ENCODE measurements at regions not wholly inside any gene's neighbourhood (a gene's known extent, or its start where the extent isn't known, plus 50 kb on each side); places are given as distances from the start of the nearest gene placed in this dataset.

DNA sequence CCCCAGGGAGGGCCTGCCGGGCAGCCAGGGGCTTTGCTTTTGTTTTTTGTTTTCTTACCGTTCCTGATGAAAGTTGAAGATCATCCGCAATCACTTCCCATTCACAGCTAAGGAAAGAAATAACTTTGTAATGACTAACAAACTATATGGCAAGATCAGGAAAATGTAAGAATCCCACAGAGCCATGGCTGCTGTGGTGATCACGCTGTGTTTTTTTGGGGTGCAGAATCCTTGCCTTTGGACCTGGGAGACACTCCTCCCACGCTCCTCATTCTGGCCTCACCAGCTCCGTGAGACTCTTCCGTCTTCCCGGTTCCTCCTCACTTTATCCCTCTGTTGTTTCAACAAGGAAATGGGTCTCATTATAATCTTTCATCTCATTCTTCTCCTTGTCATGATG is 443.0 kb upstream of the MGMT start:
- Mint-ChIP-seq H3K36me3 (ENCODE audit: low read depth) (no peaks in the 10 kb centered on the region), H3K4me1 (ENCODE audit: low read depth) (no peaks in the 10 kb centered on the region), H3K27me3 (ENCODE audit: insufficient read depth) (no peaks in the 10 kb centered on the region), H3K27ac (no peak overlapping the region), H3K9me3 (peaks cover 17% of the 10 kb centered on the region), H3K4me3 (no peak overlapping the region)
- DNase-seq = no peak
- TF ChIP-seq, protein P1, sequence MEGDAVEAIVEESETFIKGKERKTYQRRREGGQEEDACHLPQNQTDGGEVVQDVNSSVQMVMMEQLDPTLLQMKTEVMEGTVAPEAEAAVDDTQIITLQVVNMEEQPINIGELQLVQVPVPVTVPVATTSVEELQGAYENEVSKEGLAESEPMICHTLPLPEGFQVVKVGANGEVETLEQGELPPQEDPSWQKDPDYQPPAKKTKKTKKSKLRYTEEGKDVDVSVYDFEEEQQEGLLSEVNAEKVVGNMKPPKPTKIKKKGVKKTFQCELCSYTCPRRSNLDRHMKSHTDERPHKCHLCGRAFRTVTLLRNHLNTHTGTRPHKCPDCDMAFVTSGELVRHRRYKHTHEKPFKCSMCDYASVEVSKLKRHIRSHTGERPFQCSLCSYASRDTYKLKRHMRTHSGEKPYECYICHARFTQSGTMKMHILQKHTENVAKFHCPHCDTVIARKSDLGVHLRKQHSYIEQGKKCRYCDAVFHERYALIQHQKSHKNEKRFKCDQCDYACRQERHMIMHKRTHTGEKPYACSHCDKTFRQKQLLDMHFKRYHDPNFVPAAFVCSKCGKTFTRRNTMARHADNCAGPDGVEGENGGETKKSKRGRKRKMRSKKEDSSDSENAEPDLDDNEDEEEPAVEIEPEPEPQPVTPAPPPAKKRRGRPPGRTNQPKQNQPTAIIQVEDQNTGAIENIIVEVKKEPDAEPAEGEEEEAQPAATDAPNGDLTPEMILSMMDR (IDR thresholded peaks at IDR 0.05) = no peak

DNA sequence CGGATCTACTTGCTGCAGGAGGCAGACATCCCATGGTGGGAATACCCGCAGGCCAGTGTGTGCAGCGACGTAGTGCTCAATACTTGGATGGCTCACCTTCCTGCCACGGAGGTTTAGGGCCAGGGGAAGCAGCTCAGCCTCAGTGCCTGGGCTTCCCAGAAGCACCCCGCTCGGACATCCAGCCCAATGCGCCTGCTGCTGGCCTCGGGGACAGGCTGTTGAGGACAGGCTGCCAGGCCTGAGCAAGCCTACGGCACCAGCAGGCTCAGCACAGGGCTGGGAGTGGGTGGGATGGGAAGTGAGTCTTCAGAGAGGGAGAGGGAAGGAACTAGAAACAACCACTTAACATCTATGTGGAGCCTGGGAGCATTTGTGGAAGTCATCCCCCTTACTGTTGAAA is 441.3 kb upstream of the MGMT start:
- no peak overlapping the region for H3K4me3 Mint-ChIP-seq
- no peak for DNase-seq
- TF ChIP-seq, protein P1 (IDR thresholded peaks at IDR 0.05) = no peak
- H3K36me3 Mint-ChIP-seq (ENCODE audit: low read depth) = no peaks in the 10 kb centered on the region
- H3K9me3 Mint-ChIP-seq = peaks cover 13% of the 10 kb centered on the region
- no peak overlapping the region for H3K27ac Mint-ChIP-seq
- no peaks in the 10 kb centered on the region for H3K27me3 Mint-ChIP-seq (ENCODE audit: insufficient read depth)
- H3K4me1 Mint-ChIP-seq (ENCODE audit: low read depth) = no peaks in the 10 kb centered on the region

DNA sequence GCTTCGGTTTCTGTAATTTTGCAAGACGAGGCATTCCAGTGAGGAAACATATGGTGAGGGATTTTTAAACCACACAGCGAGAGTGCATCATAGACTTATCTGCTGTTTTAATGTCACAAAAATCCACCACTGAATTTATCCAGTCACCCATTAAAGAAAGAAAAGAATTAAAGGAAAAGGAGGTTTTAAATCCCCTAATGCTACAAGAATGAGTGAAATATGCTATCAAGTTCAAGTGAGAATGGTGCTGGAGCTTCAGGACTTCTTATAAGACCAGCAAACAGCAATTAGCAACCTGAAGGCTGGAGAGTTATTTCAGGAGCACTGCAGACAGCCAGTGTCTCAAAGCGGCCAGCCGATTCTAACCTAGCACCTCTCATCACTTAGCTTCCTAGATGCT is 439.1 kb upstream of the MGMT start:
- H3K4me1 Mint-ChIP-seq (ENCODE audit: low read depth) = no peaks in the 10 kb centered on the region
- no peaks in the 10 kb centered on the region for H3K9me3 Mint-ChIP-seq

DNA sequence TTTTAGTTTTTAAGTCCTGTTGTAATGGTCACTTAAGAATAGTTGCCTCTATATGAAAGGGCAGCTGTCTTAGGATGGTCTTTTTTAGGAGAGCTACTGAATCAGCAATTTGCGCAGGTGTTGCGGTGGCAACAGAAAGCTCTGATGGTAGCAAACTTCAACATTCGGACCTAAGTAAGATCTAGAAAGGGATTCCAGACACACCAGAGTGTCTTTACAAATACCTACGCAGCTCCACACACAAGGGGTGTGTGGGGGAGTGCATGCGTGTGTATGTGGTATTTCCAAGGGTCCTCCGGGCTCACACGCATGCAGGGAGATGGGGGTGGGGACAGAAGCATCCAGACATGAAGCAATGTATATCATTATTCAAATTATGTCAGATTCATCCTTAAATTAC is 438.6 kb upstream of the MGMT start:
- Mint-ChIP-seq H3K36me3 (ENCODE audit: low read depth) (no peaks in the 10 kb centered on the region), H3K4me3 (no peak overlapping the region), H3K4me1 (ENCODE audit: low read depth) (no peaks in the 10 kb centered on the region), H3K27ac (no peak overlapping the region), H3K27me3 (ENCODE audit: insufficient read depth) (no peaks in the 10 kb centered on the region), H3K9me3 (peaks cover under 1% of the 10 kb centered on the region; the same call in 1 of the 2 replicates)
- TF ChIP-seq, protein P1 (IDR thresholded peaks at IDR 0.05) = no peak
- DNase-seq = no peak

More for the DNA sequence above, 439.1 kb upstream of the MGMT start:
- Mint-ChIP-seq H3K27me3 (ENCODE audit: insufficient read depth) (no peaks in the 10 kb centered on the region), H3K36me3 (ENCODE audit: low read depth) (no peaks in the 10 kb centered on the region), H3K4me3 (no peak overlapping the region), H3K27ac (no peak overlapping the region)
- DNase-seq = no peak
- TF ChIP-seq, protein P1 (IDR thresholded peaks at IDR 0.05) = no peak

DNA sequence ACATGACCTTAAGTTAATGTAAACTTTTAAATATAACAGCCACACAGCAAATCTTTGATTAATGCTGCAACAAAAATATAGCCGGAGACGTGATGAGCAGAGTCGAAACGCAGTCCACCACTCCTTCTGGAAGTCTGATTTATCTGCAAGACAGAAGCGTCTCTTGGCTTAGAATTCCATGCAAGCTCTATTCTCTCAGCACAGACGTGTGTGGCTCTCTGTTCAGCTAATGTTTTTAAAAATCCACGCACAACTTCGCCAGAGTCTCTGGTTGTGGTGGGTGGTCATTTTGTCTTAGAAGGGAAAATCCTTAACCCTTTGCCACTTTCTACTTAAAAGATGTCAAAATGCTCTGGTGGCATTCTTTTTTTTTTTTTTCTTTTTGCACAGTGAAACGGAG is 438.0 kb upstream of the MGMT start:
- Mint-ChIP-seq H3K9me3 (peaks cover 3% of the 10 kb centered on the region; the same call in 1 of the 2 replicates), H3K27ac (no peak overlapping the region), H3K4me1 (ENCODE audit: low read depth) (no peaks in the 10 kb centered on the region), H3K27me3 (ENCODE audit: insufficient read depth) (no peaks in the 10 kb centered on the region), H3K4me3 (no peak overlapping the region), H3K36me3 (ENCODE audit: low read depth) (no peaks in the 10 kb centered on the region)
- DNase-seq = no peak
- TF ChIP-seq, protein P1 (IDR thresholded peaks at IDR 0.05) = no peak

Measured in HFFc6 (cell line).